ENCODE measurements at regions not wholly inside any gene's neighbourhood (a gene's known extent, or its start where the extent isn't known, plus 50 kb on each side); places are given as distances from the start of the nearest gene placed in this dataset.
"Not testable (repeated sequence)": the region's sequence is repeated elsewhere in the genome, so short reads cannot be mapped to it uniquely, and the experiment has no call there.

DNA sequence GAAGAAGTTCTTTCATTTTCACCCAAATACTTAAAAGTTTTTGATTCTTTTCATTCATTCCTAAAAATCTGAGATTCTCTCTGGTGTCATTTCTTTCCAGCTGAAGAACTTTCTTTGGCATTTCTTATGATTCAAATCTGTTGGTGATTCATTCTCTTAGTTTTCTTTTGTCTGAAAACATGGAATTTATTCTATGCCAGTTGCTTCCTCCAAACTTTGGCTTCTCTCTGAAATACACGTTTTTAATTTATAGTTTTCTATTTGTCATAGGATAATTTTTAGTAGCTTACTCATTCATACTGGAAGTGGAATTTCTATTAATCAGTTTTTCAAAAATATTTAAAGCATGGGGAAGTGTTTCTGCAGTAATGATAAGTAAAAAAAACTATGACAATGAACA lies 1012.0 kb downstream of the RPA4 start:
- TF ChIP-seq POLR2AphosphoS5 (IDR thresholded peaks at IDR 0.05; ENCODE audit: borderline replicate concordance, low read depth, low read length) = no peak
- no peak for TF ChIP-seq EZH2 (IDR thresholded peaks at IDR 0.05)
- no peak for TF ChIP-seq FOXP2 (optimal IDR thresholded peaks at IDR 0.05; ENCODE audit: control extremely low read depth, extremely low read length, insufficient read depth)
- Histone ChIP-seq H3K9ac (ENCODE audit: insufficient read length) (no peak overlapping the region), H3K4me3 (no peak overlapping the region), H3K36me3 (ENCODE audit: insufficient read depth, low read length) (no peaks in the 10 kb centered on the region), H3K27ac (no peak overlapping the region), H3K9me3 (ENCODE audit: low read depth, low read length) (no peaks in the 10 kb centered on the region)
- DNase-seq (ENCODE audit: low read depth, low spot score) = no peak

GRCh38 chrX:97897998-97898397 lies 1014.3 kb downstream of the RPA4 start:
- Histone ChIP-seq H3K27ac (no peak overlapping the region), H3K9ac (ENCODE audit: insufficient read length) (no peak overlapping the region), H3K4me3 (no peak overlapping the region), H3K9me3 (ENCODE audit: low read depth, low read length) (no peaks in the 10 kb centered on the region), H3K36me3 (ENCODE audit: insufficient read depth, low read length) (no peaks in the 10 kb centered on the region)
- TF ChIP-seq FOXP2 (optimal IDR thresholded peaks at IDR 0.05; ENCODE audit: control extremely low read depth, extremely low read length, insufficient read depth) = no peak
- TF ChIP-seq POLR2AphosphoS5 (IDR thresholded peaks at IDR 0.05; ENCODE audit: borderline replicate concordance, low read depth, low read length) = no peak
- TF ChIP-seq EZH2 (IDR thresholded peaks at IDR 0.05) = no peak
- DNase-seq (ENCODE audit: low read depth, low spot score) = no peak

GRCh38 chrX:97898798-97899197 lies 1015.1 kb downstream of the RPA4 start:
- no peak overlapping the region for H3K27ac ChIP-seq
- no peak overlapping the region for H3K4me3 ChIP-seq
- DNase-seq (ENCODE audit: low read depth, low spot score) = no peak
- TF ChIP-seq FOXP2 (optimal IDR thresholded peaks at IDR 0.05; ENCODE audit: control extremely low read depth, extremely low read length, insufficient read depth) (no peak), POLR2AphosphoS5 (IDR thresholded peaks at IDR 0.05; ENCODE audit: borderline replicate concordance, low read depth, low read length) (no peak), EZH2 (IDR thresholded peaks at IDR 0.05) (no peak)
- no peak overlapping the region for H3K9ac ChIP-seq (ENCODE audit: insufficient read length)
- no peaks in the 10 kb centered on the region for H3K36me3 ChIP-seq (ENCODE audit: insufficient read depth, low read length)
- no peaks in the 10 kb centered on the region for H3K9me3 ChIP-seq (ENCODE audit: low read depth, low read length)

DNA sequence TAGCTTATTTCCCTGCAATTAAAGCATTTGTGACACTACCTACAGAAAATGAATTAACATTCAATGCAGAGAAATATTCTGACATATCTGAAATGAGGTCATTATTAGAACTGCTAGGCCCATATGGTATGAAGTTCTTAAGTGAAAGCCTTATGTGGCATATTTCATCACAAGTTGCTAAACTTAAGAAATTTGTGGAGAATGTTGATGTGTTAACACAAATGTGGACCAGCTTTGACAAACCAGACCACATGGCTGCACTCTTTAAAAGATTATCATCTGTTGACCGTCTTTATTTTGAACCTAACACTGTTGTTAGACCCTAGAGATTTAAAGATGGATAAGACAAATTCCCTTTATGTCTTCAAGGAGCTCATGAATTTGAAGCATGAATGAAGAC lies 1024.1 kb downstream of the RPA4 start:
- H3K9ac ChIP-seq (ENCODE audit: insufficient read length) = no peak overlapping the region
- no peak overlapping the region for H3K4me3 ChIP-seq
- no peak overlapping the region for H3K27ac ChIP-seq
- TF ChIP-seq FOXP2 (optimal IDR thresholded peaks at IDR 0.05; ENCODE audit: control extremely low read depth, extremely low read length, insufficient read depth) (no peak), POLR2AphosphoS5 (IDR thresholded peaks at IDR 0.05; ENCODE audit: borderline replicate concordance, low read depth, low read length) (no peak), EZH2 (IDR thresholded peaks at IDR 0.05) (no peak)
- DNase-seq (ENCODE audit: low read depth, low spot score) = no peak
- no peaks in the 10 kb centered on the region for H3K9me3 ChIP-seq (ENCODE audit: low read depth, low read length)
- no peaks in the 10 kb centered on the region for H3K36me3 ChIP-seq (ENCODE audit: insufficient read depth, low read length)

DNA sequence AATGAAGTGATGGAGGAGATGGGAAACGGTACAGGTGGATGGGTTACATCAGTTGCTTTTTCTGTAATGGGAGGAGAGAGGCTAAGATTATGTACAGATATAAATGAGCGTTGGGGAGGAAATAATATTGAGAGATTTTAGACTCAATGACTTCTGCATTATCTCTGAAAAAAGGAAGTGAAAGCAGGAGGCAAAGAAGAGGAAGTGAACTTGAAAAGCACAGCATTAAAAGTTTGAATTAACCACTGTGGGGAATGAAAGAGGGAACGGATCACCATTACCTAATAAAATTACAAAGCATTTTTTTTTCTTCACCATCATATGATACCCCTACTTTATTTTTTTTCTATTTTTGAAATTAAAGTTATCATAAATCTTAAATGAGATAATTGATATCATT lies 1025.5 kb downstream of the RPA4 start:
- no peak for DNase-seq (ENCODE audit: low read depth, low spot score)
- Histone ChIP-seq H3K27ac (no peak overlapping the region), H3K4me3 (no peak overlapping the region), H3K9ac (ENCODE audit: insufficient read length) (no peak overlapping the region), H3K9me3 (ENCODE audit: low read depth, low read length) (no peaks in the 10 kb centered on the region), H3K36me3 (ENCODE audit: insufficient read depth, low read length) (no peaks in the 10 kb centered on the region)
- TF ChIP-seq POLR2AphosphoS5 (IDR thresholded peaks at IDR 0.05; ENCODE audit: borderline replicate concordance, low read depth, low read length) (no peak), EZH2 (IDR thresholded peaks at IDR 0.05) (no peak), FOXP2 (optimal IDR thresholded peaks at IDR 0.05; ENCODE audit: control extremely low read depth, extremely low read length, insufficient read depth) (no peak)

DNA sequence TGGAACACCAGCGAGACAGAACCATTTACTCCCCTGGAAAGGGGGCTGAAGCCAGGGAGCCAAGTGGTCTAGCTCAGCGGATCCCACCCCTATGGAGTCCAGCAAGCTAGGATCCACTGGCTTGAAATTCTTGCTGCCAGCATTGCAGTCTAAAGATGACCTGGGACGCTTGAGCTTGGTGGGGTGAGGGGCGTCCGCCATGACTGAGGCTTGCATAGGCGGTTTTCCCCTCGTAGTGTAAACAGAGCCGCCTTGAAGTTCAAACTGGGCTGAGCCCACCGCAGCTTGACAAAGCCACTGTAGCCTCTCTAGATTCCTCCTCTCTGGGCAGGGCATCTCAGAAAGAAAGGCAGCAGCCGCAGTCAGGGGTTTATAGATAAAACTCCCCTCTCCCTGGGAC lies 1031.7 kb downstream of the RPA4 start:
- not testable (repeated sequence) for H3K9me3 ChIP-seq (ENCODE audit: low read depth, low read length); H3K27ac ChIP-seq; DNase-seq (ENCODE audit: low read depth, low spot score); H3K36me3 ChIP-seq (ENCODE audit: insufficient read depth, low read length); H3K4me3 ChIP-seq; H3K9ac ChIP-seq (ENCODE audit: insufficient read length)

GRCh38 chrX:97921223-97921622 lies 1037.5 kb downstream of the RPA4 start:
- not testable (repeated sequence) for H3K27ac ChIP-seq; H3K4me3 ChIP-seq; DNase-seq (ENCODE audit: low read depth, low spot score); H3K36me3 ChIP-seq (ENCODE audit: insufficient read depth, low read length); H3K9ac ChIP-seq (ENCODE audit: insufficient read length); H3K9me3 ChIP-seq (ENCODE audit: low read depth, low read length)

GRCh38 chrX:97931586-97931985 lies 1047.9 kb downstream of the RPA4 start:
- Histone ChIP-seq H3K36me3 (ENCODE audit: insufficient read depth, low read length) (no peaks in the 10 kb centered on the region), H3K9ac (ENCODE audit: insufficient read length) (no peak overlapping the region), H3K4me3 (no peak overlapping the region), H3K9me3 (ENCODE audit: low read depth, low read length) (no peaks in the 10 kb centered on the region), H3K27ac (no peak overlapping the region)
- no peak for TF ChIP-seq FOXP2 (optimal IDR thresholded peaks at IDR 0.05; ENCODE audit: control extremely low read depth, extremely low read length, insufficient read depth)
- TF ChIP-seq EZH2 (IDR thresholded peaks at IDR 0.05) = no peak
- no peak for TF ChIP-seq POLR2AphosphoS5 (IDR thresholded peaks at IDR 0.05; ENCODE audit: borderline replicate concordance, low read depth, low read length)
- DNase-seq (ENCODE audit: low read depth, low spot score) = no peak

DNA sequence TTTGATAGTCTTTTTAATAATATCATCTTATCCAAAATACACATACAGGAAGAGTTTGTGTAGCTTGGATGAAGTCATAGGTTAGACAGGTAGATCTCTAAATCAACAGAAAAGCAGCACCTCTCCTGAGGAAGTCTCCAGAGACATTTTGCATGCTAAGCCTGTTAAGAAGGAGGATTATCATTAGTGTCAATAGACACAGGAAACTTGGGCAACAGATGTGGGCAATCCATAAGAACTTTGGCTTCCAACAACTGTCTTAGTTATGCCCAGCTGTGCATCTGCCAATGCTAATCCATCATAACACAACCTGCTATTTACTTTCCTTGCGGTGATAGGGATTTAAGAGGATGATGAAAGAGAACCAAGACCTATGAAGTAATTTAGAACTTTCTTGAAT lies 1052.6 kb downstream of the RPA4 start:
- Histone ChIP-seq H3K27ac (no peak overlapping the region), H3K9me3 (ENCODE audit: low read depth, low read length) (no peaks in the 10 kb centered on the region), H3K4me3 (no peak overlapping the region), H3K36me3 (ENCODE audit: insufficient read depth, low read length) (no peaks in the 10 kb centered on the region), H3K9ac (ENCODE audit: insufficient read length) (no peak overlapping the region)
- DNase-seq (ENCODE audit: low read depth, low spot score) = no peak
- TF ChIP-seq FOXP2 (optimal IDR thresholded peaks at IDR 0.05; ENCODE audit: control extremely low read depth, extremely low read length, insufficient read depth) (no peak), POLR2AphosphoS5 (IDR thresholded peaks at IDR 0.05; ENCODE audit: borderline replicate concordance, low read depth, low read length) (no peak), EZH2 (IDR thresholded peaks at IDR 0.05) (no peak)
